ENCODE measurements at regions not wholly inside any gene's neighbourhood (a gene's known extent, or its start where the extent isn't known, plus 50 kb on each side); places are given as distances from the start of the nearest gene placed in this dataset.
A peak's percentile ranks its signal among the peaks of the same experiment; 100 is the strongest.

DNA sequence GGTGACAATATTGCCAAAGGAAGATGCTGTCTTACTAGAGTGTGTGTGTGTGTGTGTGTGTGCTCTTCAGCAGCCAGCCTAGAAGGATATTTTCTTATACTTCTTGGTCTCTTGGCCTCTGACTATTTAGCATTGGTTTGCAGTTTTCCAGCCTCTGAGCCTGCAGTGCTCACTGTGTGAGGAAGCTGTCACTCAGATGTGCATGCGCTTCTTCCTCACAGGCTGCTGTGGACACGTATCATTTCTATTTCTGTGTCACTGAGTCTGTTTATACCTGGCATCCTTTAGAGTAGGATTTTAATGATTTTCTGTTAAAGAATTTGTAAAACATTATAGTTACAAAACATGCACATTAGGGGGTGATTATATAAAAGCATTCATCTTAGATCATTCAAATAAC lies 83.3 kb downstream of the ALDH8A1 start:
- no peak for DNase-seq (ENCODE audit: low read depth in 2 of 2)

DNA sequence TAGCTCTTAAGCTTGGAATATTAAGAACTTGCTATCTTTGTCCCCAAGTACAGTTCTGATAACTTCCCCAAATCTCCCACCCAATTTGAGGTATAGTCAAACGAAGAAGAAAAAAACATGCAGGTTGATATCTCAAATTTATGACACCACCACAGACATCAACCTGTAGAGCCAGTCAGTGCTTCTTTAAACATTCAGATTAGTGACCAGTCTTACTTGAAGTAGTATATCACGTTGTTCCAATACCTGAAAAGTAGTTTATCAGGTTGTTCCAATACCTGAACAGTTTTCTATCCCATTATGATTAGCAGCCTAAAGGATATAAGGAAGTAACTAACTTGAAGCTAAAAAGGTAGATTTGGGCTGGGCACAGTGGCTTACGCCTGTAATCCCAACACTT lies 85.3 kb downstream of the ALDH8A1 start:
- no peak for DNase-seq (ENCODE audit: low read depth in 2 of 2)

DNA sequence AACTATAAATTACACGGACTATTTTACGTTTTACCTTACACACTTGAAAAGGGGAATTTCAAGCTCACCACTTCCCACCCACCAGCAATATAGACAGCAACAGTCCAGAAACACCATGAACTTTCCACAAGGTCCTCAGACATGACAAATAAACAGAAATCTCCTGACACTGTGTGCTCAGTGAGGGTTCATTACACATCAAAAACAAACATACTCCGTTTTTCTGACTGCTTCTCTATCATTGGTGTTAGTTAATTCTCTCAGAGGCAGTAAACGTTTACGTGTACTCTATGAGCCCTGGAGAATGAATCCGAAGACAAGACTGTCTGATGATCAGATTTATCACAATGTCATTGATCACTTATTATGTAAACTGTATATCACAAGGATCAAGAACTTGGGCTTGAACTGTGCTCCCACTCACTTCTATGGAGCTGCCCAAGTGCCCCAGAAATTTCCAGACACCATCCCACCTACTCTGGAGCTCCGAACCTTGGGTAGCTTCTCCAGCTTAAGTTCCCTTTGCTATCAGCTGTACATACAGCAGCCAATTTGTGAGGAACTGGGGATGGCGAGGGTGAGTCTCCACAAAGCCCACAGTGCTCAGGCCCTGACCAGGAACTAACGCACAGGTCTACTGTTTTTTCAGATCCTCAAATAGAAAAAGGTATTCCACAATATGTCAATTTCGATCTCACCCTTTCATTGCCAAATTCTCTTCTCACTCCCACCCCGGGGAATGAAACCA lies 86.0 kb downstream of the ALDH8A1 start:
- no peak for DNase-seq (ENCODE audit: low read depth in 2 of 2)

DNA sequence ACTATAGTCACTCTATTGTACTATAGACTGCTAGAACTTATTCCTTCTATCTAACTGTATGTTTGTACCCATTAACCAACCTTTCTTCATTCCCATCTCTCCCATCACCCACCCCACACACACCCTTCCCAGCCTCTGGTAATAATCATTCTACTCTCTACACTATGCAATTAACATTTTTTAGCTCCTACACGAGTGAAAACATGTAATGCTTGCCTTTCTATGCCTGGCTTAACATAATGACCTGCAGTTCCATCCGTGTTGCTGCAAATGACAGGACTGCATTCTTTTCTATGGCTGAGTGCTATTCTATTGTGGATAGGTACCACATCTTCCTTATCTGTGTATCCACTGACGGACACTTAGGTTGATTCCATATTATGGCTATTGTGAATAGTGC lies 95.5 kb downstream of the ALDH8A1 start:
- DNase-seq (ENCODE audit: low read depth in 2 of 2), result no peak

DNA sequence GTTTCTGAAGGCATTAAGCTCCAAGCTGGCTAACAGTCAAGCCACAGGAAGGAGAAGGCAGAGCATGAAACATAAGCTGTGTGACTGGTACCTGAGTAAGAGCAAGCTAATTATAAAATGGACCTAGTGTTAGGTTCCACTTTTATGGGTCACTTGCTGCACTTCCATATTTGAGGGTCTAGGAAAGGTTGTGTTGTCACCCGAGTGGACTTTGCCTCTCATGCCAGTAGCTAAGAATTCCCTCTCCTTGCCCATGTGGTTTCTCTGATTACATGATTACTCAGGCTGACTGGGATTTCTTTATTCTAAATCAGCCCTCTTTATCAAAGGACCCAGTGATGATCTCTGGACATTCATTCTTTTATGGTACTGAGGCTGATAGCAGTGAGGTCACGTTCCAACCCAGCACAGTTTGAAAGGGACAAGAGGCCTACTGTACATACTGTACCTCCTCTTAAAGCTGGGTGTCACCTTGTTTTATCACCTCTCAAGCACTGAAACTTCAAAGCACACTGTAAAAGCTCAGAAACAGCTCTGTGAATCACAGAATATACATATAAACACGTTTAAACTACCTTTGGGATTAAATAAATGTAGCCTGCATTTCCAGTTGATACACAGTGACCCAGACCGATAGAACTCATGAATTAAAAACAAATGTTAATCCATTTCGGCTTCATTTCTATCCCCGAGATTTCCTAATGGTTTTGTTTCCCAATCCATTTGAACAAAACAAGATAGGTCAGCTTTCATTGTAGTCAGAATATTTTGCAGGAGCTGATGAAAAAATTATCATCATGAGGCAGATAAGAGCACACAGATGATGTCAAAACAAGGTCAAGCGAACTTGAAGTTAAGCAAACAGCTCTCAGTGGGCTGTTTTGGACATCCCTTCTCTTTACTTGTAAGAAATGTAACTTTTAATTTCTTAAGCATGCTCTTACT lies 96.5 kb downstream of the ALDH8A1 start:
- no peak for DNase-seq (ENCODE audit: low read depth in 2 of 2)

DNA sequence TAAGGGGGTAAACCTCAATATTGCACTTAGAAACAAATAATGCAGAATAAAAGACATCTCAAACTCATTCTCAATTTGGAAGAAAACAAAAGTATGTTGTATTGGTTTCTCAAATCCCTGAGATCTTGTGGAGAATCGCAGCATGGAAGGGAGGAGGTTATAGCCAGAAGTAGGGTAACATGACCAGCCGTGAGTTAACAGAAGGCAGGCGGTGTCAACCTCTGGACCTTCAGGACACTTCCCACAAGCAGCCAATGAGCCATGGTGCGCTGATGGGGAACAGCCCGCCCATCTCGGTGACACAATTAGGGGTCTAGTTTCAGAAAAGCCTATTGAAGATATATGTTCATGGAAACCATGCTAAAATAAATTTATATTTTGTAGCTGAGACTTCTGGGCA lies 98.4 kb downstream of the ALDH8A1 start:
- DNase-seq (ENCODE audit: low read depth in 2 of 2), result no peak

DNA sequence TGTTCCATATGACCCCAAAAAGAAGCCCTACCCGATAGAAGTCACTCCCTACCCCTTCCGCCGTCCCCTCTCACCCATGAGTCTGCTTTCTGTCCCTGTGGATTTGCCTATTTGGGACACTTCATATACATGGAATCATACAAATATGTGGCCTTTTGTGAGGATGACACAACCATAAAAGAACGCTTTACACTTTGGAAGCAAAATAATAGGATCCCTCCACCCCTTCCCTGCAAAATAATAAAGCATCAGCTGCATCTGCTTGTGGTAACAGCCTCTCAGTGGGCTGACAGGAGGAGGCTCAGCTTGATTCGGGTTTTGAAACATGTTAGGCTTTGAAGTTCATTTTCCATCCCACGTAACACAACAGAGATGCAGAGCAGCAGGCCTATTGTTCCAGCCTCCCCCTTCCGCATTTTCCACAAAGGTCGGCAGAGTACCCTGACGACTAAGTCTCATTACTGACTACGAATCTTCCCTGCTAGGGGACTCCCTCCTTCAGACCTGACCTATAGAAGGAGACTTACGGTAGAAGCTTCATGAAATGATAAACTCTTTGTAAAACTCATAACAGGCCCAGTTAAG lies 99.1 kb downstream of the ALDH8A1 start:
- DNase-seq (ENCODE audit: low read depth in 2 of 2), result no peak

DNA sequence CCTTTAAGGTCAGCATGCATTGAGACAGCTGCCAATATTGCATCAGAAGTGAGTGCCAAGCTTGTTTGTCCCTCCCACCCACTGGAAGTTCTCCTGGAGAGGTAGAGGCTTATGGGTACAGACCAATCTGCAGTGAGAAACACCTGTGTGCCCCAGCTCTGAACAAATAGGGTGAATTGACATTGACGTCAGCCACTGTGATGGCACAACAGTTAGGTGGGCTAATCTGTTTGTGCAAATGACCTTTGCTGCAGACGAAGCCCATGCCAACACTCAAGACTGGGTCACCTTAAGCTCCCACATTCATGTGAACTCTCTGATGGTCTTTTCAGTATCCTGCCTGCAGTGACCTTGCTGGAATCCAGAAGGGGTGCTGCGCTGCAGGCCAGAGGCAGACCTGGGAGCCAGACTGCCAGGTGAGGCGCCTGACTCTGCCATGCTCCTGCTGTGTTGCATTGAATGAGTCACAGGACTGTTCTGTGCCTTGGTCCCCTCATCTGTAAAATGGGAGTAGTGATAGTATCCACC lies 99.9 kb downstream of the ALDH8A1 start:
- DNase-seq (ENCODE audit: low read depth in 2 of 2), result no peak

DNA sequence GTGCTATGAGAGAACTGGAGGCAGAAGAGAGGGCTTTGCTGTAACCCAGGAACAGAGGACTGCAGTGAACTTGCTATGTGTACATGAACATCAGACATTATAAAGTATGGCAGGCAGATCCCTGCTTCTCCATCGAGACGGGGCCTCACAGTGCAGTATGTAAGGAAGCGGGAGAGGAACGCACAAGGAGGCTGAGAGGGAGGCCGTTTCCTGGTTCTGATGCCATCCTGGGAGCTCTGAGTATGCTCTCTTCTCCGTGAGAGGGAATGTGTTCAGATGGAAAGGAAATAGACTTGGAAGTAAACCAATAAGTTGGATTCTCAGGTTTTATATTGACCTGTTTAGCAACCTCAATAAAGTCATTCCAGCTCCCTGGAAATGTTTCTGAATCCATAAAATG lies 101.8 kb downstream of the ALDH8A1 start:
- DNase-seq (ENCODE audit: low read depth in 2 of 2), result no peak

DNA sequence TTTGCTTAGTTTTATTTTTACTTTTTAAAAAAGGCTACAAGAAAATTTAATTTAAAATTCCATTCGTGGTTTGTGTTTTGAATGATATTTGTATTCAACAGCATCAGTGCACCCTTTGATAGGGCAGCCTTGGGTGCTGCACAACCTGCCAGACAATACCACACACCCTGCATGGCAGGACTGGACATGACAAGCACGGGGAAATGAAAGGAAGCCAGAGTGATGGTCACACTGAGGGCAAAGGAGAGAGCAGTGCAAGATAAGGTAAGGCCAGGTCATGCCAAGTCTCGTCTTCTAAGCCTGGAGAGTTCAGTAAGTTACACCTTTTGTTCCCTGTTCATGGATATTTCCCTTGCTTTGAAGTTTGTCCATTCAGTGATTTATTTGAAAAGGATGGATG lies 103.0 kb downstream of the ALDH8A1 start:
- no peak for DNase-seq (ENCODE audit: low read depth in 2 of 2)

DNA sequence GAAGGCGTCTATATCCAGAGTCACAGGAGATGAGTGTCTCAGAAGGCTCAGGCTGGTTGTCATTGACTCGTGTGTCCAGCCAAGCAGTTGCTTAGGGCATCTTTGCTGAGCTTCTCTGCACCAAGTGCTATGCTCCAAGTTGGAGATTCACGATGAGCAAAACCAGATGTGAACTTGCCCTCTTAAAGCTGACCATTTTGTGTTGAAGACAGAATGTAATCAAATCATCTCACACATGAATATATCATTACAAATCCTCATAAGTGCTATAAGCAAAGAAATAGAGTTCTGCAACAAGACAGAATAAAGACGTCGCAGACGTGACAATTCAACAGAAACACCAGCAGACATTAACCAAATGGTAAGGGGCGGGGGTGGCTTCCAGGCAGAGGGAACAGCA lies 103.9 kb downstream of the ALDH8A1 start:
- no peak for DNase-seq (ENCODE audit: low read depth in 2 of 2)

DNA sequence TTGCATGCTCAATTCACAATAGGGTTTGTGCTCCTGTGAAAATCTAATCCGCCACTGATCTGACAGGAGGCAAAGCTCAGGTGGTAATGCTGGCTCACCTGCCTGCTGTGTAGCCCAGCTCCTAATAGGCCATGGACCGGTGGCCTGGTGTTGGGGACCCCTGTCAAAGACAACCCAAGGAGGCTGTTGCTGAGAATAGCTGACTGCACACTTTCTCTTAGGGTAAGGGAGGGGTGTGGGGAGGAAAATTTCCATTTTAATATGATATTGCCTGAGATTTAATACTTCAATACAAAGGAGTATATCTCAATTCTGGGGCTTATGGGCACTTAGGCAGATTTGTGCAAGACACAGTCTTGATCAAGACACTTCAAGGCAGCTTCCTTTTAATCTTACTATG lies 105.8 kb downstream of the ALDH8A1 start:
- DNase-seq (ENCODE audit: low read depth in 2 of 2), result no peak

DNA sequence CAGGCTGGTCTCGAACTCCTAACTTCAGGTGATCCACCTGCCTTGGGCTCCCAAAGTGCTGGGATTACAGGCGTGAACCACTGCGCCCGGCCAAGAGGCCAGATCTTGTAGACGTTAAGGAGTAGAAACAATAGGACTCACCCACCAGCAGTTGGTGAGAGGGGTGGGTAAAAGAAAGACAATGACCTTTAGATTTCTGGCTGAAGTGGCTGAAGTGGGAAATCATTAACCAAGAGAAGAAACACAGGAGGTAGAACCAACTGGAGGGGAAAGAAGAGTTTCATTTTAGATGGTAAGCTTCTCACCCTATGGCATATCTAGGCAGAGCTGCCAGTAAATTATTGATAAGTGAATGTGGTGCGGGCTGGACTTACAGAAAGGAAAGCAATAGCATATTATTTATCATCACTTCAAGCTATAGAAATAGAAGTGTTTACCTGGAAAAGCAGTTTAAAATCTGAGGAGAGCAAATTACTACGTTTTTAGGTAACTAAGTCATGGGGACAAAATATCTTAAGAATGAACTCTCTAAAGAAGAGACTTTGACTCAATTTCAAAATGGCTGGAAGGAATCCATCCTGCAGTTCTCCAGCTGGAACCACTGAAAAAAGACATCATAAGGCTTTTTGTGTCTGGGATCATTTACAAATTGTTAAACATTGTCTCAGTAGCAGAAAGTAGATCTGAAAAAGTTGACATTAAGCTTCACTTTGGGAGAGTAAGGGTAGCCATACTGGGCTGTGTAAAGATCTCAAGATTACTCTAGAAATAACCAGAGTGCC lies 109.6 kb downstream of the ALDH8A1 start:
- DNase-seq (ENCODE audit: low read depth in 2 of 2), result no peak

DNA sequence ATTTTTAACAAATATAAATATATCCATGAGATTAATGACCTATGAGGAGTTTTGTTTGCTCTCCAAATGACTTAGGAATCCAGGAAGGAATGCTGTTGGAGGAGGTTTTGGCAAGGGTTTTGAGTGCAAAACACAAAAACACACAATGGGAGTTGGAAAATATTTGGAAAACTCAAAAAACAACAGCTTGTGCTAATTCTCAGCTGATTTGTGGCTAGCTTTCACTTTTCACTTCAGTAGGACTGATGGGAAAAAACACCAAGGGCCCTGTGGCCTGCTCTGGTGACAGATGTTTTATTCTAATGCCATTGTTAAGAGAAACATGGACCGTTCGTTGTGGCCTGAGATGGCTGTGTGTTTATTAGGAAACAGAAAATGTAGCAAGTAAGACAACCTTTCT lies 113.9 kb downstream of the ALDH8A1 start:
- DNase-seq (ENCODE audit: low read depth in 2 of 2), result no peak

DNA sequence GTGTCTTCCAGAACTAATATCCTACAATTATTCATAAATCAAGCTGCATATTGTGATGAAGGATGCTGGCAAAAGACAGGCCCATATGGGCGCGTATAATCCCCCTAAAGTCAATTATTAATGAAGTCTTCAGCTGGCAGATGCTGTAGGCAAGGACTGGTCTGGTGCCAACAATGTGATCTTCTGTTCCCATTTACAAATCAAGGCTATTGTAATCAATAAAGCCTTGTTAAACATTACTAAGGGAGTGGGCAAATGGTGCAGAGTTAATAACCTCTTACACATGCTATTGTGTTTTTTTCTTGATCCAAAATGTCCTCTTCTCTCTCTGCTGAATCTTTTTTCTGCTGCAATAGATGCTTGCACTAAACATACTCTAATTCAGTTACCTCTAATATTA lies 119.0 kb downstream of the ALDH8A1 start:
- no peak for DNase-seq (ENCODE audit: low read depth in 2 of 2)

DNA sequence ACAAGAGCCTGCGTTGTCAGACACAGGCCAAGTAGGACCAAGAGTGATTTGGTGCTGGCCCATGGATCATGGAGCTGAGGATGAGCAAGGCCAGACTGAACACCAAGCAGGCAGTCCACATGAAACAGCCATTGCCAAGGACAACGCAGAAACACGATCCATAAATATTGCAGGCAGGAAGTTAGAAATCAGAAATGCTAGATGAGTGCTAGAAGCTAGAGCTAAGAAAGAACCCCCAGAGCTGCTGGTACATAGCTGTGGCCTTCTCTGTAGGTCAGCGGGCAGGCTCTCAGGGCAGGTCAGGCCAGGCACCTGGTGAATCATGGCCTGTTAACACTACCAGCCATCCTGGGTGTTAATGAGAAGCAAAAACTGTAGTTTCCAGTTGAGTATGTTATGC lies 119.7 kb downstream of the ALDH8A1 start:
- no peak for DNase-seq (ENCODE audit: low read depth in 2 of 2)

DNA sequence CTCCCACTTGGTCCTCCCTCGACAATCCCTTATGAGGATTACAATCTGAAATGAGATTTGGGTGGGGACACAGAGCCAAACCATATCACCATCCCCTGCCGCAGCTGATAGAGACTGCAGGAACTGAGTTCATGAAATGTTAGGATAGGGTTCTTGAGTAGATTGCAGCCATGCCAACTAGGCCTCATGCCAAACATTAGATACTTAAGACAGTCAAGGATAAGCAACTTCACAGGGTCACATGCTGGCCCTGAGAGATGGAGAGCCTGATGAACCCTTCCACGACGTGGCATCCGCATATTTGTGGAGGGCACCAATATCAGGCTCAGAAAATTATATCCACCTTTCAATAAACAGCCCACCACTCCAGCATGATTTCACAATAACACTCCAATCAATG lies 121.3 kb downstream of the ALDH8A1 start:
- no peak for DNase-seq (ENCODE audit: low read depth in 2 of 2)

DNA sequence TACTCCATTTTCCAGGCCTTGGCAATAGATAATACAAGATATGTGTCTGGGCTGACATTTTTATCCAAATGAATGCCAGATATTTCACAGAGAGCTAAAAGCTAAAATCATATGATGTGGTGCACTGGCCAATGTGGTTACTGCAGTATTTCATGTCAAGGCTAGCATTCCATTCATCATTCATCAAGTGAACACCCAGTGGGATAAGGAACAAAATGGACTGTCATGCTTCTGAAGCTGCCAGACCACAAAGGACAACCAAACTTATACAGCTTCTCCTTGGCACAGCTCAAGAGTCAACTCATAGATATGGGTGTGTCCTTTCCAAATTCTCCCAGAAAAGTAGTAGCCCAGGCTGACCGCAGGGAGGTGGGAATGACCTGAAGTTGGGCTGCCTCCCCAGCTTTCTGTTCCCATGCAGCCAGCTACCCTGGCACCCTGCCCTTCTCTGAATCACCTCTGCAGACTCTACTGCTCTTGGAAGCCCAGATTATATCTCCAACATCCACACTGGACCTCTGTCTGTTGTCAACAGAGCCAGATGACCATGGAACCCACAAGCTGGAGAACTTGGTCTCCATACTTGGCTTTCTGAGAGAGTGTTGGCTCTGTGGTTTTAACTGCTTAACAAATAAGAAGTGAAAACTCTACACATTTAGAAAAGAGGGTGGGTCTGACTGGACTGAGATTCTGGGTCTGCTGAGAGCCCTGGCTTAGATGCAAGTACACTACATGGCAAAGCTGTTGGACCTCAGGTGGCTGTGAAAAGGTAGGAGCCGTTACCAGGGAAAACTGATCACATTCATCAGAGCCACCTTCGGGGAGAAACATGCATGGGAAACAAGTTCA lies 122.8 kb downstream of the ALDH8A1 start:
- DNase-seq (ENCODE audit: low read depth in 2 of 2), result no peak

DNA sequence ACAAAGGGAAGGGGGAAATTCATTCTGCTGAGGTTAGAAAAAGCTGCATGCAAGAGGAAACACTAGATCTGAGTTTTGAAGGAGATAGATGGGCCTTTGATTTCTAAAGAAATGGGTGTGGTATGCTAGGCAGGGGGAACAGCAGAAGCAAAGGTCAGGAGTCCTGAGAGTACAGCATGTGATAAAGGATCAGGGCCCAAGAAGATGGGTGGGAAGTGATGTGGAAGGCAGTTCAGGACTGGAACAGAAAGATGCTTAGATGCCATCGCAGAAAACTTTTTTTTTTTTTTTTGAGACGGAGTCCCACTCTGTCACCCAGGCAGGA lies 126.2 kb downstream of the ALDH8A1 start:
- DNase-seq (ENCODE audit: low read depth in 2 of 2), result no peak

DNA sequence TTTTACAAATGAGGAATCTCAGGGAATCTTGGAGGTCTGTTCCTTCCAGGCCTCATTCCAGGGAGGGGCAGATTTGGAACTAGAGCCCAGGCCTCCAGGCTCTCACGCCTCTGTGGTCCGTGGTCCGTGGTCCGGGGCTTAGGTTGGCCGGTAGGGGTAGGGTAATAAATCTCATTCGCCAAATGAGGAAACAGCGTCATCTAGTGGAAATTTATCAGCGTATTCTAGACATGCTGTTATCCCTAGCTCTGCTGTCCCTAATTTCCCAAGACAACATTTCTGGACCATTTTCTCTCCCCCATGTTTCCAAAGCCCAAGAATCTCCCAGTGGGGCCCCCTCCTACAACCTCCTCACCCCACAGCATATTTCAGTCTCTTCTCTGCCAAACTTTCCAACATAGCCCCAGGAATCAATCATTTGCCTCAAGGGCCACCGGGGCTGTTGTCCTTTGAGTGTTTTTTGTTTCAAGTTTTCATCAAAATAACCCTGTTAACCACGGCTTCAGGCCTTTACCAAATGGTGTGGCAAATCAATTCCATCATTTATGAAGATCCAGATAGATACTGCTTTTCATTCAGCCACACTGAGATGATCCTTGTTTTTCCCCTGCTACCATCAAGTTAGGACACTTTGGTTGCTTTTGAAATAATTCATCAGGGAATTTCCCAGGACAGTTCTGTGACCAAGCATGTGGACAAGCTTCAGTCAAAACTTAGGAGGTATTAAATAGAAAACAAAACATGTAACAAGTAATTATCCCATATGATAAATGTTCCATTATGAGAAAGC lies 126.8 kb downstream of the ALDH8A1 start:
- DNase-seq (ENCODE audit: low read depth in 2 of 2), result peak in 1 of 2 donors; percentile 6

Measured in stimulated activated CD4-positive, alpha-beta T cell treated with anti-CD3 and anti-CD28 coated beads, Interleukin-1b, Interleukin-23, amount 100 ng/mL, for 4 hours (primary cell).